SK-N-MC (cell line): ENCODE measurements at regions not wholly inside any gene's neighbourhood (a gene's known extent, or its start where the extent isn't known, plus 50 kb on each side); places are given as distances from the start of the nearest gene placed in this dataset.

Experiments used
- EZH2 ChIP-seq: fragments of 200-600 bp; sonication (generic); IDR thresholded peaks from one replicate; pipeline ENCODE4 v1.6.1; 2017; ENCODE audit warnings: antibody characterized with exemption
- FOXP2 ChIP-seq: optimal IDR thresholded peaks from 2 replicates; pipeline ENCODE3; 2011; ENCODE audit warnings: mild to moderate bottlenecking, moderate library complexity; ENCODE audit not compliant: insufficient read depth; ENCODE audit errors: extremely low read length, control extremely low read depth
- POLR2AphosphoS5 ChIP-seq: IDR thresholded peaks from 2 replicates; pipeline ENCODE4 v1.6.1; 2012; ENCODE audit warnings: mild to moderate bottlenecking, low read depth, low read length, borderline replicate concordance

DNA sequence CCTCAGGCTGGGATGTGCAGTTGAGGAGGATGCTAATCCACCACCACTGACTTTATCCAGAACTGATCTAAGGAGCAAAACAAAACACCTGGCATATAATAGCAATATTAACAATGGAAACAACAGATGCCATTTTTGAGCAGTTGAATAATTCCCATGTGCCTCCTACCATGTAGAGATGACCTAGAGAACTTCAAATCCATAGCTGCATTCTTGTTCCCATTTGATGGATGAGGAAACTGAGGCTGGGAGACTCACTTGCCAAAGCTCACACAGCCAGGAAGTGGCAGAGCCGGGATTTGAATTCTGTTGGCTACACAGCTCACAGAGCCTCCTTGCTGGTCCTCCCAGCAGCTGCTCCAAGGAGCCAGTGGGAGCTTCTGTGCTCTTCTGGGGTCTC, 155.8 kb upstream of the MYL2 start:
- TF ChIP-seq EZH2 (no peak), POLR2AphosphoS5 (no peak), FOXP2 (no peak)
